NT2/D1 (cell line): ENCODE measurements at regions not wholly inside any gene's neighbourhood (a gene's known extent, or its start where the extent isn't known, plus 50 kb on each side); places are given as distances from the start of the nearest gene placed in this dataset.

ENCODE experiments used
- DNase-seq: peaks from one replicate; pipeline ENCODE4 v3.0.0-alpha.2; 2011; ENCODE audit warnings: low read depth, low spot score
- H3K27me3 ChIP-seq: 2 replicates; pipeline ENCODE4 v1.6.0; 2011; ENCODE audit warnings: mild to moderate bottlenecking; ENCODE audit not compliant: insufficient read length, insufficient read depth
- H3K36me3 ChIP-seq: 2 replicates; pipeline ENCODE4 v1.6.1; 2011; ENCODE audit warnings: mild to moderate bottlenecking, low read length, mixed read lengths; ENCODE audit not compliant: insufficient read depth, insufficient read length
- H3K4me1 ChIP-seq: 2 replicates; pipeline ENCODE4 v1.5.1; 2011; ENCODE audit not compliant: insufficient read depth, insufficient read length
- H3K4me3 ChIP-seq: 2 replicates; pipeline ENCODE4 v1.5.1; 2011; ENCODE audit warnings: low read depth; ENCODE audit not compliant: insufficient read length
- H3K9ac ChIP-seq: 2 replicates; pipeline ENCODE4 v1.6.0; 2011; ENCODE audit warnings: low read depth; ENCODE audit not compliant: insufficient read length
- H3K9me3 ChIP-seq: 2 replicates; pipeline ENCODE4 v1.5.1; 2011; ENCODE audit warnings: mild to moderate bottlenecking, low read length; ENCODE audit not compliant: insufficient read depth
- SUZ12 ChIP-seq: IDR thresholded peaks from 2 replicates; pipeline ENCODE4 v1.6.1; 2011; ENCODE audit not compliant: insufficient read length, insufficient read depth; ENCODE audit errors: extremely low read depth
- YY1 ChIP-seq: IDR thresholded peaks from 2 replicates; pipeline ENCODE4 v1.6.1; 2011; ENCODE audit not compliant: insufficient read length, insufficient read depth
- ZNF274 ChIP-seq: IDR thresholded peaks from 2 replicates; pipeline ENCODE4 v1.6.1; 2011; ENCODE audit warnings: mild to moderate bottlenecking, low read depth, low read length

- Histone ChIP-seq H3K27me3 (no peaks in the 10 kb centered on the region), H3K4me1 (no peaks in the 10 kb centered on the region), H3K9ac (no peak overlapping the region), H3K36me3 (no peaks in the 10 kb centered on the region), H3K4me3 (no peak overlapping the region), H3K9me3 (no peaks in the 10 kb centered on the region)
- DNase-seq, result no peak
- no peak for TF ChIP-seq ZNF274
- TF ChIP-seq YY1, result no peak
- no peak for TF ChIP-seq SUZ12
These were observed 203.3 kb upstream of the IMPG1 start for GRCh38 chr6:76275746-76276145.

- Histone ChIP-seq H3K4me3 (no peak overlapping the region), H3K9ac (no peak overlapping the region), H3K36me3 (no peaks in the 10 kb centered on the region), H3K4me1 (no peaks in the 10 kb centered on the region), H3K27me3 (no peaks in the 10 kb centered on the region), H3K9me3 (peaks cover 18% of the 10 kb centered on the region; the same call in 1 of the 2 replicates)
- no peak for DNase-seq
- TF ChIP-seq SUZ12 (no peak), YY1 (no peak), ZNF274 (no peak)
These were observed 192.0 kb upstream of the IMPG1 start for GRCh38 chr6:76264468-76264867.

- Histone ChIP-seq H3K9me3 (peaks cover 18% of the 10 kb centered on the region; the same call in 1 of the 2 replicates), H3K9ac (no peak overlapping the region), H3K4me3 (no peak overlapping the region), H3K27me3 (no peaks in the 10 kb centered on the region), H3K36me3 (no peaks in the 10 kb centered on the region), H3K4me1 (no peaks in the 10 kb centered on the region)
- TF ChIP-seq ZNF274 (no peak), SUZ12 (no peak), YY1 (no peak)
- no peak for DNase-seq
These were observed 189.8 kb upstream of the IMPG1 start for GRCh38 chr6:76262240-76262639.

GRCh38 chr6:76250666-76251065 lies 178.2 kb upstream of the IMPG1 start:
- no peaks in the 10 kb centered on the region for H3K9me3 ChIP-seq
- no peaks in the 10 kb centered on the region for H3K4me1 ChIP-seq
- H3K4me3 ChIP-seq, result no peak overlapping the region
- TF ChIP-seq SUZ12 (no peak), ZNF274 (no peak), YY1 (no peak)
- no peaks in the 10 kb centered on the region for H3K36me3 ChIP-seq
- DNase-seq, result no peak
- H3K27me3 ChIP-seq, result no peaks in the 10 kb centered on the region
- H3K9ac ChIP-seq, result no peak overlapping the region

GRCh38 chr6:76247527-76247926 lies 175.1 kb upstream of the IMPG1 start:
- no peak for DNase-seq
- H3K4me3 ChIP-seq, result no peak overlapping the region
- no peaks in the 10 kb centered on the region for H3K27me3 ChIP-seq
- H3K9ac ChIP-seq, result no peak overlapping the region
- no peaks in the 10 kb centered on the region for H3K9me3 ChIP-seq
- H3K36me3 ChIP-seq, result no peaks in the 10 kb centered on the region
- TF ChIP-seq ZNF274 (no peak), SUZ12 (no peak), YY1 (no peak)
- H3K4me1 ChIP-seq, result no peaks in the 10 kb centered on the region

- no peak for DNase-seq
- H3K4me3 ChIP-seq, result no peak overlapping the region
- H3K4me1 ChIP-seq, result no peaks in the 10 kb centered on the region
- no peaks in the 10 kb centered on the region for H3K9me3 ChIP-seq
- no peaks in the 10 kb centered on the region for H3K27me3 ChIP-seq
- TF ChIP-seq ZNF274, result no peak
- TF ChIP-seq SUZ12, result no peak
- TF ChIP-seq YY1, result no peak
- H3K9ac ChIP-seq, result no peak overlapping the region
- no peaks in the 10 kb centered on the region for H3K36me3 ChIP-seq
These were observed 167.6 kb upstream of the IMPG1 start for GRCh38 chr6:76240092-76240491.

GRCh38 chr6:76230711-76231110 lies 158.2 kb upstream of the IMPG1 start:
- no peaks in the 10 kb centered on the region for H3K9me3 ChIP-seq
- no peaks in the 10 kb centered on the region for H3K27me3 ChIP-seq
- H3K4me1 ChIP-seq, result no peaks in the 10 kb centered on the region
- no peak overlapping the region for H3K9ac ChIP-seq
- H3K36me3 ChIP-seq, result no peaks in the 10 kb centered on the region
- TF ChIP-seq YY1, result no peak
- no peak for TF ChIP-seq ZNF274
- TF ChIP-seq SUZ12, result no peak
- DNase-seq, result peak; percentile 1
- no peak overlapping the region for H3K4me3 ChIP-seq
